ENCODE measurements at regions not wholly inside any gene's neighbourhood (a gene's known extent, or its start where the extent isn't known, plus 50 kb on each side); places are given as distances from the start of the nearest gene placed in this dataset.
"Not testable (repeated sequence)": the region's sequence is repeated elsewhere in the genome, so short reads cannot be mapped to it uniquely, and the experiment has no call there.

- no peak overlapping the region for H3K4me2 ChIP-seq (ENCODE audit: low read length)
- DNase-seq (ENCODE audit: low read depth) = no peak
- no peaks in the 10 kb centered on the region for H3K27me3 ChIP-seq (ENCODE audit: insufficient read depth, low read length)
- H3K27me3 Mint-ChIP-seq (ENCODE audit: low read depth, unreplicated experiment) = no peaks in the 10 kb centered on the region
- no peaks in the 10 kb centered on the region for H3K9me3 ChIP-seq (ENCODE audit: insufficient read depth, low read depth, low read length)
- no peak overlapping the region for H3K9ac ChIP-seq (ENCODE audit: low read length)
- no peak overlapping the region for H2AFZ ChIP-seq (ENCODE audit: low read depth, low read length)
- no peak overlapping the region for H3K27ac Mint-ChIP-seq (ENCODE audit: unreplicated experiment)
- H3K27ac ChIP-seq (ENCODE audit: low read depth, low read length) = no peak overlapping the region
- H3K36me3 ChIP-seq (ENCODE audit: insufficient read depth, low read length) = no peaks in the 10 kb centered on the region
- H3K4me3 ChIP-seq (ENCODE audit: insufficient read depth, low read depth, low read length) = no peak overlapping the region
- peaks cover 2% of the 10 kb centered on the region for H3K4me1 Mint-ChIP-seq (ENCODE audit: low read depth, unreplicated experiment)
- no peak for FAIRE-seq
- H4K20me1 ChIP-seq (ENCODE audit: insufficient read depth, low read length) = no peaks in the 10 kb centered on the region
- no peaks in the 10 kb centered on the region for H3K4me1 ChIP-seq (ENCODE audit: insufficient read depth, low read length)
- no peaks in the 10 kb centered on the region for H3K9me3 Mint-ChIP-seq (ENCODE audit: unreplicated experiment)
- H3K4me3 Mint-ChIP-seq (ENCODE audit: unreplicated experiment) = no peak overlapping the region
- no peaks in the 10 kb centered on the region for H3K36me3 Mint-ChIP-seq (ENCODE audit: low read depth, unreplicated experiment)
- TF ChIP-seq, protein P1, sequence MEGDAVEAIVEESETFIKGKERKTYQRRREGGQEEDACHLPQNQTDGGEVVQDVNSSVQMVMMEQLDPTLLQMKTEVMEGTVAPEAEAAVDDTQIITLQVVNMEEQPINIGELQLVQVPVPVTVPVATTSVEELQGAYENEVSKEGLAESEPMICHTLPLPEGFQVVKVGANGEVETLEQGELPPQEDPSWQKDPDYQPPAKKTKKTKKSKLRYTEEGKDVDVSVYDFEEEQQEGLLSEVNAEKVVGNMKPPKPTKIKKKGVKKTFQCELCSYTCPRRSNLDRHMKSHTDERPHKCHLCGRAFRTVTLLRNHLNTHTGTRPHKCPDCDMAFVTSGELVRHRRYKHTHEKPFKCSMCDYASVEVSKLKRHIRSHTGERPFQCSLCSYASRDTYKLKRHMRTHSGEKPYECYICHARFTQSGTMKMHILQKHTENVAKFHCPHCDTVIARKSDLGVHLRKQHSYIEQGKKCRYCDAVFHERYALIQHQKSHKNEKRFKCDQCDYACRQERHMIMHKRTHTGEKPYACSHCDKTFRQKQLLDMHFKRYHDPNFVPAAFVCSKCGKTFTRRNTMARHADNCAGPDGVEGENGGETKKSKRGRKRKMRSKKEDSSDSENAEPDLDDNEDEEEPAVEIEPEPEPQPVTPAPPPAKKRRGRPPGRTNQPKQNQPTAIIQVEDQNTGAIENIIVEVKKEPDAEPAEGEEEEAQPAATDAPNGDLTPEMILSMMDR (IDR thresholded peaks at IDR 0.05; ENCODE audit: insufficient read depth, low read depth, low read length) = no peak
- no peak for TF ChIP-seq EZH2 (IDR thresholded peaks at IDR 0.05; ENCODE audit: insufficient read depth, low read length)
- no peaks in the 10 kb centered on the region for H3K79me2 ChIP-seq (ENCODE audit: insufficient read depth, low read length)
Measured at GRCh38 chr13:55653497-55653896, 1487.2 kb upstream of the PRR20A start.

DNA sequence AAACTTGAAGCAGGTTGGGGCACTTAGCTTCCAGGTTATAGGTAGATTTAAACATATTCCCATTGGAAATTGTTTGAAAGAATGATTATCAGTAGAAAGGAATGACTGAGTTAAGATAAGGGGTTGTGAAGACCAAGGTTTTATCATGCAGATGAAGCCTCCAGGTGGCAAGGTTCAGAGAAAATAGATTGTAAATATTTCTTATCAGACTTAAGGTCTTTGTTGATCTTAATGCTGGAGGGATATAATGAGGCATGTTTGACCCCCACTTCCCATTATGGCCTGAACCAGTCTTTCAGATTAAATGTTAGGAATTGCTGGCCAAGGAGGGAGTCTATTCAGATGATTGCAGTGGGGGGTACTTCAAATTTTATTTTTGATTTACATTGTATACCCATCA, 1486.5 kb upstream of the PRR20A start:
- Mint-ChIP-seq H3K36me3 (ENCODE audit: low read depth, unreplicated experiment) (no peaks in the 10 kb centered on the region), H3K4me1 (ENCODE audit: low read depth, unreplicated experiment) (peaks cover 2% of the 10 kb centered on the region), H3K4me3 (ENCODE audit: unreplicated experiment) (no peak overlapping the region), H3K27me3 (ENCODE audit: low read depth, unreplicated experiment) (no peaks in the 10 kb centered on the region), H3K27ac (ENCODE audit: unreplicated experiment) (no peak overlapping the region), H3K9me3 (ENCODE audit: unreplicated experiment) (no peaks in the 10 kb centered on the region)
- Histone ChIP-seq H3K4me3 (ENCODE audit: insufficient read depth, low read depth, low read length) (no peak overlapping the region), H3K9me3 (ENCODE audit: insufficient read depth, low read depth, low read length) (no peaks in the 10 kb centered on the region), H2AFZ (ENCODE audit: low read depth, low read length) (no peak overlapping the region), H3K4me1 (ENCODE audit: insufficient read depth, low read length) (no peaks in the 10 kb centered on the region), H3K9ac (ENCODE audit: low read length) (no peak overlapping the region), H3K79me2 (ENCODE audit: insufficient read depth, low read length) (no peaks in the 10 kb centered on the region), H3K27me3 (ENCODE audit: insufficient read depth, low read length) (no peaks in the 10 kb centered on the region), H4K20me1 (ENCODE audit: insufficient read depth, low read length) (no peaks in the 10 kb centered on the region), H3K4me2 (ENCODE audit: low read length) (no peak overlapping the region), H3K36me3 (ENCODE audit: insufficient read depth, low read length) (no peaks in the 10 kb centered on the region), H3K27ac (ENCODE audit: low read depth, low read length) (no peak overlapping the region)
- TF ChIP-seq, protein P1 (IDR thresholded peaks at IDR 0.05; ENCODE audit: insufficient read depth, low read depth, low read length) = no peak
- no peak for TF ChIP-seq EZH2 (IDR thresholded peaks at IDR 0.05; ENCODE audit: insufficient read depth, low read length)
- FAIRE-seq (no peak), DNase-seq (ENCODE audit: low read depth) (no peak)

GRCh38 chr13:55660264-55660663, 1480.5 kb upstream of the PRR20A start:
- not testable (repeated sequence) for H3K4me1 ChIP-seq (ENCODE audit: insufficient read depth, low read length); H3K4me2 ChIP-seq (ENCODE audit: low read length); H3K27me3 ChIP-seq (ENCODE audit: insufficient read depth, low read length); DNase-seq (ENCODE audit: low read depth); H3K27me3 Mint-ChIP-seq (ENCODE audit: low read depth, unreplicated experiment); H3K79me2 ChIP-seq (ENCODE audit: insufficient read depth, low read length); H3K36me3 Mint-ChIP-seq (ENCODE audit: low read depth, unreplicated experiment); H3K36me3 ChIP-seq (ENCODE audit: insufficient read depth, low read length); H3K4me3 ChIP-seq (ENCODE audit: insufficient read depth, low read depth, low read length); FAIRE-seq; H3K27ac Mint-ChIP-seq (ENCODE audit: unreplicated experiment); H3K9me3 Mint-ChIP-seq (ENCODE audit: unreplicated experiment); H2AFZ ChIP-seq (ENCODE audit: low read depth, low read length); H3K4me3 Mint-ChIP-seq (ENCODE audit: unreplicated experiment); H3K4me1 Mint-ChIP-seq (ENCODE audit: low read depth, unreplicated experiment); H3K27ac ChIP-seq (ENCODE audit: low read depth, low read length); H3K9me3 ChIP-seq (ENCODE audit: insufficient read depth, low read depth, low read length); H3K9ac ChIP-seq (ENCODE audit: low read length); H4K20me1 ChIP-seq (ENCODE audit: insufficient read depth, low read length)

Measured in astrocyte (in vitro differentiated cells and primary cell).